GM21360 (cell line): ENCODE measurements at regions not wholly inside any gene's neighbourhood (a gene's known extent, or its start where the extent isn't known, plus 50 kb on each side); places are given as distances from the start of the nearest gene placed in this dataset.

Experiments
- ATAC-seq: cut with Tn5 transposase; IDR thresholded peaks from one replicate; pipeline ENCODE4 v1.9.1; 2021; ENCODE audit warnings: mild to moderate bottlenecking, moderate library complexity; ENCODE audit not compliant: unreplicated experiment

DNA sequence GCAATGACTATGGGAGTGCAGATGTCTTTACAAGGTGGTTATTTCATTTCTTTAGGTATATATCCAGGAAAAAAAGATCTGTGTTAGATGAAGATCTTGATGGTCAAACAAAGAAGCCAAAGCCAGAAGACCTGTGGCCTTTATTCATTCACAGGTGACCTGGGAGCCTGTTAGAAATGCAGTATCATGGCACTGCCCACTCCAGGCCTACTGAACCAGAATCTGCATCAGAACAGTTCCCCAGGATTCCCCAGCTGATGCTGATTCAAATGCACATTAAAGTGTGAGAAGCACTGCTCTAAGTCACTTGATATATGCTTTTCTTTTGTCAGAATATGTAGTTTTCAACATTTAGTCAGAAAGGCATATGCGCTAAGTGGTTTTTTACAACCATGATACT lies 251.1 kb downstream of the IPMK start:
- ATAC-seq, result no peak

DNA sequence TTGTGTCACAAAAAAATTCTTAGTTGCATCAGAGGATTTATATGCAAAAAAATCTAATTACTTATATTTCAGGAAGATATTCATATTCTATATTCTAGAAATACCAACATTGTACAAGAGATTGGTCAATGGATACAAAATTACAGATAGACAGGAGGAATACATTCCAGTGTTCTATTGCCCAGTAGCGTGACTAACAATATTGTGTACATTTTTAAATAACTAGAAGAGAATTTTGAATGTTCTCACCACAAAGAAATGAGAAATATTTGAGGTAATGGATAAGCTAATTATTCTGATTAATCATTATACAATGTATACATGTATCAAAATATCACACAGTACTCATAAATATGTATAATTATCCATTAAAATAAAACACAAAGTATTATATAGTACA lies 253.3 kb downstream of the IPMK start:
- ATAC-seq, result no peak

DNA sequence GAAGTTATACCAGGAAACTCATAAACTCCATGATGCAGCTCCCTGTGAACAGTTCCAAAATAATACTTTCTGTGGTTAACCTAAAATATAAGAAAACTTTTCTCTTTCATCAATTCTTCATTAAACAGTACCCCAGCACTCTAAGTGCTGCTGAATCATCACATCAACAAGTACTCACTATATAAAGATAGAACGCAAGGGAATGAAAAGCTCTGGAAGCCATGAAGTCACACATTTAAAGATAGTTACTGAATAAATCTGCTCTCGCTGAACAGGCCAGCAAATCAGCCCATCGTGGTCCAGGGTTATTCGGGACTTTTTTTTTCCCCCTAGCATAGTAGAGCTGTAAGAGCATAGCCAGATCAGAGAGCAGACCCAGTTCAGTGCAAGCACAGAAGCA lies 254.3 kb downstream of the IPMK start:
- ATAC-seq, result no peak

DNA sequence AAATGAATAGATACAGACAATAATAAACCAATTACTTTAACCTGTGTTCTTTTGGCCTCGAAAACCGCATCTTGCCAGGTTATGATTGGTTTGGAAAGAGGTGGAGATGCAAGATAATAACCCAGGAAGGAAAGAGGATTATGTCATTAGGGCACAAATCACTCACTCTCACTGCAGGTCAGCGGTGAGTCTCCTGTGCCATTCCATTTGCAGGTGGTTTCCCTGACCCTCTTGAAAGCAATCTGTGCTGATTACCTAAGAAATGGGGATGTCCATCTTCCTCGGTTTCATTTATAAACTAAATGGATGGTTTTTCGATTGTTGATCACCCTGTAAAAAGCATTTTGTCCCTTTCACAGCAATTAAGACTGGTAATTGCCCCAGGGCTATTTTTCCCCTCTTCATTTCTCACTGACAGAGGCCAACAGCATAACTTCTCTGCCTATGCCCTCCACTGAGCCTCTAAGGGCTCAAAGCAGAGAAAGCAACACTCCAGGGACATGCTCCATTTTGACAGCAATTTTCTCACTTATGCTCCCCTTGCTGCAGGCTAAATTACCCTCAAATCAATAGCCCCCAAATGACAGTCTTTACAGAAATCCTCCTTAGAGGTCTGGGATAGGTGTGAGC lies 257.5 kb downstream of the IPMK start:
- ATAC-seq, result no peak

DNA sequence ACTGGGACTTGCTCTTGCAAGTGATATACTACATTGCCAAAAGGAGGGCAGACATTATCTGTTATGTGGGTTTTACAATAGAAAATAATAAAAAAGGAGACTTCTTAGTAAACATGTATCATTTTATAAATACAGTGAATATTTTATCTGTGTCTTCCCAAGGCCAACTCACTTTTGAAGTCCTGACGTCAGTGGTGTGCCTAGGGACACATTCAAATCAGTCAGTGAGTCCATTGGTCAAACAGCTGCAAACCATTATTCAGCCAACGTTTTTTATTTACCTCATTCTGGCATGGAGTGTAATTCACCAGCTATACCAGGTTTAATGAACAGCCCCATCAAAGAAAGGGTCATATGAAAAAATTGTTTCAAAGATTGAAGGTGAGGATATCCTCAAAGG lies 263.7 kb downstream of the IPMK start:
- ATAC-seq, result no peak

DNA sequence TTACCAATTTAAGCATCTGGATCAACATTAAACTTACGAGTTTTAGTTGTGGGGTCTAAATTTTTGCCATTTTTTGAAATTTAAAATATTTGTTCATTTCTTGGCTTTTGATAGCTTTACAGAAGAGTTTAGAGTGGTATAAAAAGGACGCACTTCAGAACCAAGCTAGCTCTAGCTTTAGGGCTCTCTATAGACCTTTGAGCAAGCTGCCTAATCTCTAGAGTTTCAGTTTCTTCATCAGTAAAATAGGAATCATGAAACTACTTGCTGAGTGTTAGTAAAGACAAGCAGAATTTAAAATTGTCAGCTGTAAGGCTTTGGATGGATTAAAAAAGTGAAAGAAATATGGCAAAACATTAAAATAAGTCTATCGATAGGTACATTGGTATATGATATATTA lies 266.5 kb downstream of the IPMK start:
- ATAC-seq, result no peak

DNA sequence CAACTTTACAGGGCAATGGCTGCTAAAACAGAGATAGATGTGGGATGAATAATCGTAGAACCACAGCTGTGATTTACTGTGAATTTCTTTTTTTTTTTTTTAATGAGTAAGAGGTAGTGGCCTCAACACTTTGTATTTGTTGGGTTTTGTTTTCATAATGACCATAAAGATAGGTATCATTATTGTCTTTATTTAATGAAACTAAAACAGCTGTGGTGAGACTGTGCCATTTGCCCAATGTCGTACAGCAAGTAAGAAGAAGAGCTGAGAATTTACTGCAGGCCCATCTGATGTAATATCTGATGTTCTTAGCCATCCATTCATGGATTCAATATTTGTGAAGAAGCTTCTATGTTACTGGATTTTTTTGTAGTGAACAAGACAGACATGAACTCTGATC lies 271.2 kb downstream of the IPMK start:
- ATAC-seq, result no peak

DNA sequence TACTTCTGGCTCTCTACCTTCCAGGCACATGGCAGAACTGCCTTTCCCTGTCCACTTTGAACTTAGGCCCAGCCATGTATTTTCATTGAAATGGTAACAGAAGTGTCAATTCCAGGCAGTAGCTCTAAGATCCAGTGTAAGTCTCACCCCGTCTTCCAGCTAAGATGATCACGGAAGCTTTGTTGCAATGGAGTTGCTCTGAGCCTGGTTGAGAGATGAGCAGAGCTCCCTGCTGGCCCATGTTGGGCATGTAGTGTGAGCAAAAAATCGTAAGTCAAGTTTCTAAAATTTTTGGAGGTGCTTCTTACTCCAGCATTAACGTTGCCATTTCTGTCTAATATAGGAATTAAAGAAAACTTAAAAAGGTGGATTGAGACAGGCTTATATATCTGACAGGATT lies 274.4 kb downstream of the IPMK start:
- no peak for ATAC-seq

DNA sequence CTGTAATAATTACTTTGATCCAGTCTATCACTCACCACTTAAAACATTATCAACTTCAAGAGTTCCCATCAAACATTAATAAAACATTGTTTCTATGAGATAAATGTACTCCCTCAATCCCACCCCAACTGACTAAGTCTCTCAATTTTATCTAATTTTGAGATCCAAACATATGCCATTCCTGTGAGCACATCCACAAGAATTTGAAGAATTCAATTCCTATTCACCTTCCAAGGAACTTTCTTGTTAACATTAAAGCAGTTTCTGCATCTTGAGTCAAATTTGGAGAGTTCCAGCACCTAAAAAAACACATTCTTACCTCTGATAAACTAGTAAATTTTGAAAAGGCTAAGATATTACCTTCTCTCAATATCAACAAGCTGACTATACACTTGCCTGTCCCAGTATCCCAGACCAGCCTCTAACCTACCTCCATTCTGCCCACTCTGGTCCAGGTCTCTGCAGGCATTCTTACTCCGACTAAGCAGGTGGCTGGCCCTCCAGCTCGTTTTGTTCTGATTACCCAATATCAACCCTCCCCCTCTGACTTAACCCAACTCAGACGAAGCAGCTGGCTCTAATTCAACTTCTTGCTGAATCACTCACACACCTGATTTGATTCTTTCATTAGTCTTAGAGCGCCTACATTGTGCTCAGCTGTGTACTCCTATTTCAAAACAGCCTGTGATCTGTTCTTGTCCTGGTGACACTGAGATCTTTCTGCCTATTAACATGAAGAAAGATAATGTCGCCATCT lies 275.2 kb downstream of the IPMK start:
- no peak for ATAC-seq

DNA sequence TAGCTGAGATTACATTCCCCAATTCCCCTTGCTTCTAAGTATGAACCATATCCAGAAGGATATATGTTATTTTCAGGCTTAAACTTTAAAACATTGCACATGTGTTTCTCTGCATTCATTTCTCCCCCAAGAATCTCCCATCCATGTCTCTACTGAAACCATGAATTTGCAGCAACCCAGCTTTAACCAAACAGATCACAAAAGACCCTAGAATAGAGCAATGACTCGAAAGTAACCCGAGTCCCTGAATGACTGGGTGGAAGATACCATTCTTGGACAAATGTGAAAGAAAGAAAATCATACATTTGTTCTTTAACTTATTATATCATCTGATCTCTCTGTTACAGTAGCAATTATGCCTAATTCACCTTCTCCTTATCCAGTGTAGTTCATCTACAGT lies 278.7 kb downstream of the IPMK start:
- ATAC-seq, result no peak

DNA sequence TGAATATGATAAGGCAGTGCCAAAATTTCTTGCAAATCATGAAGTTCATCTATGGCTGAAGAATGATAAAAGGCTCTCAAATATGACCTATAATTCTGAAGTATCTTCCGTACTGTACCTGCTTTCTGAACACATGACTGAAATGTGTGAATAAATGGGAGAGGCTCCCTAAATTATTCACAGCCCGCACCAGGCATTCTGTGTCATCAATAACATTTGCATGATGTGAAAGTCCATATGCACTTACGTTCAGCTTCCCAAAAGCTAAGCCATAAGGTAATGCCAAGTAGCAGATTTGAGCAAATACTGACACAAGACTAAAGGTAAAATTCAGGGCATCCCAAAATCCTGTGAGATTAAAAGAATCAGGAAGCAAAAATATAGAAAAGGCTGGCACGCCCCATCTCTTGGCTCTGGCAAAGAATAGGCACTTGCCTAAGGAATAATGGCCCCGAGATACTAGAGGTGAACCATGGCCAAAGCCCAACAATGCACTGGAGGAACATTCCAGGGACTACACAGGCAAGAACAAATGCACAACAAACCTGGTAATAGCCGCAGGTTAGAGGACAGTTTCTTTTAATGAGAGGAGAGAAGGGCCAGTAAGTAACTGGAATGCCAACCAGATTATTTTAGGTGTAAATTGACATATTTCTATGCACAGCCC lies 280.5 kb downstream of the IPMK start:
- ATAC-seq, result no peak

DNA sequence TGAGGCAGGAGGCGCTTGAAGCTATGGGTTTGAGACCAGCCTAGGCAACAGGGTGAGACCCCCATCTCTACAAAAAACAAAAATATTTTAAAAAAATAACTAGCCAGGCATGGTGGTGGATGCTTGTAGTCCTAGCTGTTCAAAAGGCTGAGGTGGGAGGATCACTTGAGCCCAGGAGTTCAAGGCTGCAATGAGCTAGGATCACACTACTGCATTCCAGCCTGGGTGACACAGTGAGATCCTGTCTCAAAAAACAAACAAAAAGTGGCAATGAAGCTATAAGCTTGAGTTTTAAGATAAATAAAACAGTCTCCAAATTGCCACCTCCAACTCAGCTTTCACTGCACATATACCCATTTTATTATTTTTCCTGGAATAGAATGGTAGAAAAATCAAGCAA lies 281.3 kb downstream of the IPMK start:
- no peak for ATAC-seq

DNA sequence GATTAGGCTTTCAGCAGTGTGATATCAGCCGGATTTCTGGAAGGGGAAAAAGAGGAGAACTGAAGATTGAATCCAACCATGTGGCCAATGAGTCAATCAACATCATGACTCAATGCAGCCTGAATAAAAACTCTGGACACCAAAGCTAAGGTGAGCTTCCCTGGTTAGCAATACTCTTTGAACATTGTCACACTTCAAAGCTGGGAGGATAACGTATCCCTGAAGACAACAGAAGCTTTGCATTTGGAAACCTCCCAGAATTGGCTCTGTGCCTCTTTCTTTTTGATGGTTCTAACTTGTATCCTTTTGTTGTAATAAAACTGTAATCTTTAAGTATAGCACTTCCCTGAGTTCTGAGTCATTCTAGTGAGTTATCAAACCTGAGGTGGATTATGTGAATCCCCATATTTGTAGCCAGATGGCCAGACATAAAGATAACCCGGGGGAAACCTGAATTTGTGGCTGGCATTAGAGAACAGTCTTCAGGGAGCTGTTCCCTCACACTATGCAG lies 284.4 kb downstream of the IPMK start:
- no peak for ATAC-seq

DNA sequence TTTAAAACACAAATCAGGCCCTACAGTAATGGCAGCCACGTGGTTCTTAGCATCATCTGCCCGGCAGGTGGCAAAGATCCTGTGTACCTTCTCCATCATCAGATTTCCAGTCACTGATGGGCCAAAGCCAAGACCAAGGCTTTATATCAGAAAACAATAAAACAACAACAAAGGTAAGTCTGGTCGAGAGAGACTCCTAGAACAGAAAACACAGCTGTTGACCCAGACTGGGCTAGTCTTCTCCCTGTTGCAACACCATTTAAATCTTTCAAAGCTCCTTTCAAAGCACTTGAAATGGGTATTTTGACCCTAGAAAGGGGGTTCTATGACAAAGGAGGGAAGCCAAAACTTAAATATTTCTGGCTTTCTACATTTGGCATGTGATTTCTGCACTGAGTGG lies 285.6 kb downstream of the IPMK start:
- ATAC-seq, result no peak

DNA sequence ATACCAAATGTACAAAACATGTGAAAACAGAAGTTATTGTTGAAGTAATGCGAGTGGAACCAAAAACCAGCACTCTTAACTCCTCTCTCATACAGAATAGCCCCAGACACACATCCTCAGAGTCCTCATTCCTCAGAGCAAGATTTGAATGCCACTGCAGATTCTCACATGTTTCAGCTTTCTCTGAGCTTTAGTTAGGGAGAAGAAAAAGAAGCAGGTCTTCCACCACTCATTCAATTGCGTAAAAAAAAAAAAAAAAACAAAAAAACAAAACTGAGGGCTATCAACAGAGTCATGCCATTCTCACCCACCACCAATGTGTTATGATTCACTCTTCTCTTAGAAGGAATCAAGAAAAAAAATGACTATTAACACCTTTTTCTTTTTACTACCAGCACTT lies 287.7 kb downstream of the IPMK start:
- no peak for ATAC-seq

DNA sequence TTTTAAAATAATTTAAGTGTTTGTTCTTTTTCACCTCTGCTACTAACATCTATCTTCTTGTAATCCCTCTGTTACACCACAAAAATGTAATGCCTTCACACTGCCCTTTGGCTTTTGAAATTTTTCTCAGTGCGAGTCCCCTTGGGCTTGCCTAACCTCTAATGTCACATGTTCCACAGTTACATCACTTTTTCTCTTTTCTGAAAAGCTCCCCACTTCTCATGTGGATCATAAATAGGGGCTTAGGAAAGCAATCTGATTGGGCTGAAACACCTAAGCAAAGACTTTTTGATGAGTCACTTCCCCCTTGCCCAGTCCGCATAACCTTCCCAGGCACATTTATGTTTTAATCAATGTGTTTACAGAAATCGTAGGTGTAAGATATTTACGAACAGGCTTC lies 288.2 kb downstream of the IPMK start:
- ATAC-seq, result no peak

DNA sequence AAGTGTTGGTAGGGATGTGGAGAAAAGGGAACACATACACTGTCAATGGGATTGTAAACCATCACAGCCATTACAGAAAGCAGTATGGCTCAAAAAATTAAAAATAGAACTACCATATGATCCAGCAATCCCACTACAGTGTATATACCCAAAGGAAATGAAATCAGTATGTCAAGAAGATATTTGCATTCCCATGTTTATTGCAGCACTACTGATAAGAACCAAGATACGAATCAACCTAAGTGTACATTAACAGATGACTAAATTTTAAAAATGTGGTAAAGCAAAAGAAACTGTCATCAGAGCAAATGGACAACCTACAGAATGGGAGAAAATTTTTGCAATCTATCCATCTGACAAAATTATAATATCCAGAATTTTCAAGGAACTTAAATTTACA lies 290.4 kb downstream of the IPMK start:
- no peak for ATAC-seq

DNA sequence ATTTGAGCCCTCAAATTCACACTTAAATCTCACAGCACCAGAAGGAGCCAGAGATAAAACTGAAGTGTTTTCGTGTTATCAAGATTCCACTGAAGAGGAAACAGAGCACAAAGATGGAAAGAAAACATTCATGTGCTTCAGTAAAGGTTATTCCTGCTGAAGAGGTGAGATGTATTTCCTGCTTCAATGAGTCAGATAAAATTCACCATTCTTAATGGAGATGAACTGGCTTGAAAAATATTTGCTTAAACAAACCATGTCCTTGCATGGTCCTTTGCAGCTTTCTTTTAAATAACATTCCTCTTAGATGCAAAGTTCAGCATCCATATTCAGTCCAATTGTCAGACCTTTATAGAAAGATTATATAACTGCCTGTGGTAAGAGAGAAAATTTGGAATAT lies 294.2 kb downstream of the IPMK start:
- no peak for ATAC-seq

DNA sequence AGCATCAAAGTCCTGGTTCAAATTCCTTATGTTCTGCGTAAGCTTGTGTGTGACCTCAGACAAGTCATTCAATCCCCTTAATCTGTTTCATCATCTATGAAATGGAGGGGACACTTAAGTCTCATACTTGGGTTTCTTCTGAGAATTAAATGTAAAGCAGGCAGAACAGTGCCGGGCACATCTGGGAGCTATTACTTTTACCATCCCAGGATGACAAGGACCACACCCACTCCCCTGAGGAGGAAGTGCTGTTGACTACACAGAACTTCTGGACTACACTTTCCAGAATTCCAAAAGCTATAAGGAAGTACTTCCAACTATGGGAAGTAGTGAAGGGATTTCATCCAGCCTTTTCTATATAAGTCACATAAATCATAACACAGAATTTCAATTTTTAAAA lies 294.9 kb downstream of the IPMK start:
- ATAC-seq, result no peak

DNA sequence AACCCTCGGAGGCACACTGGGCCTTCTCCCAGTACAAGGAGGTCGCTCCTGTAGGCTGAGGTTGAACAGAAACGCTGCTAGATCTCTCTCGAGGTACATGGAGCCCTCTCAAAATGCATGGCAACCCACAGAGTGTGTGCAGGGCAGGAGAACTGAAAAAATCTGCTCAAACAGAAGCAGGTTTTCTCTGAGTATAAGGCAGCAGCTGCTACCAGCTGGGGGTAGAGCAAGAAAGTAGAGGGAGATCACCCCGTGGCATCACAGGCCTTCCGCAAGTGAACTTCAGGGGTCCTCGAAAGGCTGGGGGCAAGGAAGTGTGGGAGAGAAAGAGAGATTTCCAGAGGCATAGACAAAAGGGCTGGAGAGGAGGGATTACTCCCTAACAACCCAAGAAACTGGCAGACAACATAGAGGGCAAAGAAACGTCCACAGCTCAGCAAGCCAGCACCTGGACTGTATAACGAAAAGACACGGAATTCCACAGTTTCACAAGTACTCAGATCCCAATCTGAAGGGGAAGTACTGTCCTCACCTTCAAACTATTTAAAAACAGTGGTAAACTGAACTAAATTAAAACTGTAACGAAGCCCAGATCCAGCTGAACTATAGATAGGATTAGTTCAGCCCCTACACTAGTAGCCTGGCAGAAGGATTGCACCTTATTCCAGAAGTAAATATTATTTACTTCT lies 299.2 kb downstream of the IPMK start:
- ATAC-seq, result no peak

DNA sequence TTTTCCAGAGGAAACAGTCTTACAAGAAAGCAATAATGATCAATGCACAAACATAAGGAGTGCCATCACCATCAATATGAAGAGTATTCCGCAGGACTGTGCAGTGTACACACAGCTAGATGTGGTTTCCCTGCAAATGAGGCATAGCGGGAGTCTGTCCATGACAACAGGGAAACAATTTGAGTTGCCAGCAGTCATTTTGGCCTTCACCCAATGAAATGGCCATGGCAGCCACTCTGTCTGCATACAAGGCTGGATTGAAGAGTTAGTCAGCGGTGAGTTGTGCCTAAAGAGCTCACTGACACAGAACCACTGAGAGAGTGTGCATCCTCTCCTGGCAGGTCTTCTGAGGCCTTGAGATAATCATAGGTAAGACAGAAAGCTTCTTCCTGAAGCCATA lies 303.3 kb downstream of the IPMK start:
- ATAC-seq, result no peak

DNA sequence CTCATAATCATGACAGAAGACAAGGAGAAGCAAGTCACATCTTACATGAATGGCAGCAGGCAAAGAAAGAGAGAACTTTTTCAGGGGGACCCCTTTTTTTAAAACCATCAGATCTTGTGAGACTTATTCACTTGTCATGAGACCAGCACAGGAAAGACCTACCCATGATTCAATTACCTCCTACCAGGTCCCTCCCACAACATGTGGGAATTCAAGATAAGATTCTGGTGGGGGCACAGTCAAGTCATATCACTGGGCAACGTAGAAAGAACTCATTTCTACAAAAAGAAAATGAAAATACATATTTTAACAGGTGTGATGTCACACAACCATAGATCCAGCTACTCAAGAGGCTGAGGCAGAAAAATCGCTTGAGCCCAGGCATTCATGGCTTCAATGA lies 304.1 kb downstream of the IPMK start:
- ATAC-seq, result no peak
